ENCODE measurements at regions not wholly inside any gene's neighbourhood (a gene's known extent, or its start where the extent isn't known, plus 50 kb on each side); places are given as distances from the start of the nearest gene placed in this dataset.

DNA sequence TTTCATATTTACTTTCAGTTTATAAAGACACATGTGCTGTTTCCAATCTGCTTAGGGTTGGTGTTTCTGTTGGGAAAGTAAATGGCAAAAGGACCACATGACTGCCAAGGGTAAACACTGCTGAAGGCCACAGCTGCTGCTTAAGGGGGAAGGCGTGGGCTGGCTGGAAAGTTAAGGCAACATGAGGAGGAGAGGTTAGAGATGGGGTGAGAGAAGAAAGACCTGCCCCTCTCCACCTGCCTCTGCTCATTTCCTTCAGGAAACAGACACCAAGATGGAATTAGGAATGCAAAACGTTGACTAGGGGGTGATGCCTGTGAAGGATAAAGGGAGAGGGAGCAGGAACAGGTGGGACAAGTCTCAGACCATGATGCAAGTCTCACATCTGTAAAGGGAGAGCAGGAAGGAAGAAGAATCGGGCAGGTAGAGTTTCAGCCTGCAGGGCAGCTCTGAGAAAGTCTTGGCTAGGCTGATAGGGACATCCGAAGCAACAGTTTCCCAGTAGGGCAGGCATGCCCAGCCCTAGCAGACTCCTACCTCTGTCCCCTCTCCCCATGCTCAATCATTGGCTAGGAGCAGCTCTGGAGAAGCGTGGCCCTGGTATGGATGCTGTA is 86.0 kb downstream of the CDC42EP3 start:
- TF ChIP-seq, protein P1, sequence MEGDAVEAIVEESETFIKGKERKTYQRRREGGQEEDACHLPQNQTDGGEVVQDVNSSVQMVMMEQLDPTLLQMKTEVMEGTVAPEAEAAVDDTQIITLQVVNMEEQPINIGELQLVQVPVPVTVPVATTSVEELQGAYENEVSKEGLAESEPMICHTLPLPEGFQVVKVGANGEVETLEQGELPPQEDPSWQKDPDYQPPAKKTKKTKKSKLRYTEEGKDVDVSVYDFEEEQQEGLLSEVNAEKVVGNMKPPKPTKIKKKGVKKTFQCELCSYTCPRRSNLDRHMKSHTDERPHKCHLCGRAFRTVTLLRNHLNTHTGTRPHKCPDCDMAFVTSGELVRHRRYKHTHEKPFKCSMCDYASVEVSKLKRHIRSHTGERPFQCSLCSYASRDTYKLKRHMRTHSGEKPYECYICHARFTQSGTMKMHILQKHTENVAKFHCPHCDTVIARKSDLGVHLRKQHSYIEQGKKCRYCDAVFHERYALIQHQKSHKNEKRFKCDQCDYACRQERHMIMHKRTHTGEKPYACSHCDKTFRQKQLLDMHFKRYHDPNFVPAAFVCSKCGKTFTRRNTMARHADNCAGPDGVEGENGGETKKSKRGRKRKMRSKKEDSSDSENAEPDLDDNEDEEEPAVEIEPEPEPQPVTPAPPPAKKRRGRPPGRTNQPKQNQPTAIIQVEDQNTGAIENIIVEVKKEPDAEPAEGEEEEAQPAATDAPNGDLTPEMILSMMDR (IDR thresholded peaks at IDR 0.05): no peak
- no peak for TF ChIP-seq POLR2A (IDR thresholded peaks at IDR 0.05)
